K562 (cell line): ENCODE measurements at regions not wholly inside any gene's neighbourhood (a gene's known extent, or its start where the extent isn't known, plus 50 kb on each side); places are given as distances from the start of the nearest gene placed in this dataset.

Source experiments
- ATAC-seq: fragments of 200-7000 bp; cut with Tn5 transposase; 3 replicates; pipeline ENCODE4 v1.9.1; 2020; ENCODE audit warnings: moderate library complexity
- BruUV-seq: library from RNA; stranded (reverse); fragments of 400-500 nt; replicated peaks from 2 replicates; lab custom pipeline; 2021; lab: Mats Ljungman, UMichigan
- CTCF ChIA-PET: fragments of 300-600 bp; formaldehyde crosslinking; extraction: SDS; loops from one replicate; lab custom pipeline; 2021; ENCODE audit warnings: low intra/inter-chr PET ratio; lab: Yijun Ruan, JAX
- POLR2A ChIA-PET: fragments of 300-600, 350-650 bp; sonication (Branson Sonifier 250); formaldehyde crosslinking; extraction: SDS; loops from one replicate; lab custom pipeline; 2021; ENCODE audit warnings: antibody characterized with exemption, inconsistent platforms; lab: Yijun Ruan, JAX
- DNase-seq, 4 experiments: peaks; one replicate each; pipeline versions ENCODE4 v3.0.0 to v3.0.0-alpha.2; 2011 to 2018; ENCODE audit warnings: low spot score in 3 of 4, mixed read lengths in 3 of 4; ENCODE audit errors: extremely low read depth in 1 of 4
- FAIRE-seq: peaks from 2 replicates; lab custom pipeline; 2011; peaks lifted over from hg19 to GRCh38; lab: Jason Lieb, UNC
- H2AFZ ChIP-seq: 2 replicates; pipeline ENCODE4 v1.6.0; 2011; ENCODE audit warnings: low read depth, low read length, control low read depth, inconsistent platforms
- H3K27ac ChIP-seq: fragments of 200-600 bp; 3 replicates; pipeline ENCODE4 v1.8.0; 2011; ENCODE audit warnings: low read depth, mild to moderate bottlenecking, control low read depth, inconsistent platforms, low read length, moderate library complexity, mixed read lengths; ENCODE audit errors: extremely low read depth
- H3K27me3 ChIP-seq, 2 experiments: fragments of 300-600 bp in 1 of 2; 2 replicates in 1 of 2; 3 replicates in 1 of 2; pipeline versions ENCODE4 v1.6.0 to v1.8.0; 2011; ENCODE audit warnings: inconsistent platforms in 2 of 2, low read length in 2 of 2, mild to moderate bottlenecking in 1 of 2, mixed read lengths in 1 of 2, moderate library complexity in 1 of 2; ENCODE audit not compliant: control insufficient read depth in 2 of 2, insufficient read depth in 2 of 2
- H3K36me3 ChIP-seq: fragments of 300-600 bp; 3 replicates; pipeline ENCODE4 v1.8.0; 2011; ENCODE audit warnings: mild to moderate bottlenecking, low read length, inconsistent platforms; ENCODE audit not compliant: control insufficient read depth, insufficient read depth
- H3K4me1 ChIP-seq, 2 experiments: fragments of 200-600 bp in 1 of 2; replicated peaks in 1 of 2; 2 replicates in 1 of 2; 3 replicates in 1 of 2; pipeline versions ENCODE4 v1.5.1 to v1.8.0; 2011; ENCODE audit warnings: inconsistent platforms in 2 of 2, low read length in 2 of 2, mild to moderate bottlenecking in 1 of 2, mixed read lengths in 1 of 2, moderate library complexity in 1 of 2; ENCODE audit not compliant: control insufficient read depth in 2 of 2, insufficient read depth in 2 of 2
- H3K4me2 ChIP-seq: 2 replicates; pipeline ENCODE4 v1.6.1; 2011; ENCODE audit warnings: low read length, control low read depth, inconsistent platforms, mixed read lengths; ENCODE audit not compliant: insufficient read depth
- H3K4me3 ChIP-seq: fragments of 200-600 bp; sonication (generic), shearing (Covaris generic); 2 replicates; pipeline ENCODE4 v1.5.1; 2016; ENCODE audit warnings: control low read depth, inconsistent platforms
- H3K79me2 ChIP-seq: fragments of 200-600 bp; 3 replicates; pipeline ENCODE4 v1.8.0; 2011; ENCODE audit warnings: low read length, inconsistent platforms; ENCODE audit not compliant: control insufficient read depth, insufficient read depth
- H3K9ac ChIP-seq, 2 experiments: 2 replicates each; pipeline versions ENCODE4 v1.6.0 to v1.6.1; 2011; ENCODE audit warnings: low read depth in 2 of 2, low read length in 2 of 2, control low read depth in 1 of 2, inconsistent platforms in 1 of 2, mild to moderate bottlenecking in 1 of 2, mixed read lengths in 1 of 2; ENCODE audit not compliant: insufficient read depth in 1 of 2
- H3K9me1 ChIP-seq: one replicate; pipeline ENCODE4 v1.6.0; 2011; ENCODE audit warnings: inconsistent platforms, mild to moderate bottlenecking, low read length, moderate library complexity; ENCODE audit not compliant: control insufficient read depth, insufficient read depth
- H3K9me3 ChIP-seq: replicated peaks from 2 replicates; pipeline ENCODE4 v1.5.1; 2011; ENCODE audit warnings: low read depth, low read length, inconsistent platforms; ENCODE audit not compliant: control insufficient read depth, insufficient read depth
- H4K20me1 ChIP-seq: replicated peaks from 2 replicates; pipeline ENCODE4 v1.6.1; 2011; ENCODE audit warnings: low read length, inconsistent platforms, mixed read lengths; ENCODE audit not compliant: control insufficient read depth, insufficient read depth
- C11orf30 ChIP-seq: fragments of 450-650 bp; IDR thresholded peaks from 2 replicates; pipeline ENCODE4 v1.6.1; 2016; ENCODE audit warnings: low read depth, mild to moderate bottlenecking
- CBFA2T2 ChIP-seq: fragments of 450-650 bp; conservative IDR thresholded peaks from 2 replicates; pipeline ENCODE4 v1.6.1; 2017; ENCODE audit warnings: mild to moderate bottlenecking
- ELF4 ChIP-seq: fragments of 450-650 bp; formaldehyde crosslinking; IDR thresholded peaks from 2 replicates; pipeline ENCODE4 v1.4.0; 2022; ENCODE audit warnings: missing genetic modification characterization
- FUS ChIP-seq: fragments of 200-400 bp; formaldehyde crosslinking; optimal IDR thresholded peaks from 2 replicates; pipeline ENCODE3; 2017; ENCODE audit warnings: low read depth, low read length
- HSF4 ChIP-seq: fragments of 250-450 bp; sonication (Bioruptor Pico); IDR thresholded peaks from 2 replicates; pipeline ENCODE4 v2.1.2; 2022; ENCODE audit warnings: mild to moderate bottlenecking, moderate library complexity, borderline replicate concordance
- KDM2B ChIP-seq: fragments of 250-450 bp; sonication (Bioruptor Pico); IDR thresholded peaks from 2 replicates; pipeline ENCODE4 v1.8.0; 2021; ENCODE audit warnings: mild to moderate bottlenecking, moderate library complexity
- MBD2 ChIP-seq: sonication (generic); IDR thresholded peaks from 2 replicates; pipeline ENCODE4 v1.6.1; 2016; ENCODE audit warnings: low read depth, borderline replicate concordance
- NCOA2 ChIP-seq, 2 experiments: fragments of 450-650 bp; IDR thresholded peaks; 2 replicates each; pipeline ENCODE4 v1.6.1; 2018; ENCODE audit warnings: mild to moderate bottlenecking in 2 of 2, moderate library complexity in 1 of 2; ENCODE audit not compliant: partially characterized antibody in 2 of 2
- NCOA6 ChIP-seq: fragments of 450-650 bp; IDR thresholded peaks from 2 replicates; pipeline ENCODE4 v1.6.1; 2017; ENCODE audit warnings: mild to moderate bottlenecking
- PML ChIP-seq: IDR thresholded peaks from 2 replicates; pipeline ENCODE4 v1.6.1; 2012; ENCODE audit warnings: low read length, inconsistent platforms
- PTBP1 ChIP-seq: fragments of 200-400 bp; formaldehyde crosslinking; IDR thresholded peaks from 2 replicates; pipeline ENCODE4 v1.6.1; 2017; ENCODE audit warnings: low read depth, low read length
- SRF ChIP-seq, 2 experiments: fragments of 250-450, 450-650 bp in 1 of 2; sonication (Bioruptor Pico) in 1 of 2; sonication (generic) in 1 of 2; formaldehyde crosslinking; IDR thresholded peaks; 2 replicates each; pipeline versions ENCODE4 v1.5.0 to v1.5.1; 2020 to 2022; ENCODE audit warnings: mild to moderate bottlenecking in 1 of 2, missing genetic modification reagents in 1 of 2
- U2AF2 ChIP-seq: fragments of 200-400 bp; formaldehyde crosslinking; optimal IDR thresholded peaks from 2 replicates; pipeline ENCODE3; 2017; ENCODE audit warnings: low read depth, mild to moderate bottlenecking, low read length
- ZNF561 ChIP-seq: fragments of 450-650 bp; formaldehyde crosslinking; conservative IDR thresholded peaks from 2 replicates; pipeline ENCODE4 v1.4.0; 2020; ENCODE audit warnings: mild to moderate bottlenecking, moderate library complexity
- ZNF699 ChIP-seq: fragments of 250-450 bp; sonication (Bioruptor Pico); IDR thresholded peaks from 2 replicates; pipeline ENCODE4 v1.8.0; 2021; ENCODE audit warnings: mild to moderate bottlenecking, moderate library complexity; ENCODE audit not compliant: insufficient replicate concordance
- WGBS: fragments of 100-300 bp; shearing (Covaris generic); methylation state at CpG from one replicate; pipeline ENCODE4 v1.1.6; 2016; ENCODE audit warnings: low coverage, mixed read lengths; ENCODE audit not compliant: insufficient coverage; ENCODE audit errors: missing lambda C conversion rate; 5-methylcytosine and 5-hydroxymethylcytosine counted together
- in situ Hi-C: fragments of 300-500 bp; cut with MboI; formaldehyde crosslinking; loops from 4 replicates; pipeline ENCODE4 v1.15.0; 2018; ENCODE audit warnings: inconsistent platforms, mixed read lengths
- intact Hi-C: fragments of 100-400 bp; cut with micrococcal nuclease; formaldehyde crosslinking; loops from 2 replicates; pipeline ENCODE4 v1.14.2; 2022
- TF ChIP-seq, protein P1 (sequence below): conservative IDR thresholded peaks from 2 replicates; pipeline ENCODE4 v1.6.1; 2011; ENCODE audit warnings: low read depth, mild to moderate bottlenecking, low read length; ENCODE audit not compliant: control insufficient read depth
- TF ChIP-seq, protein P2 (sequence below): fragments of 250-450 bp; sonication (Bioruptor Pico); IDR thresholded peaks from 2 replicates; pipeline ENCODE4 v1.8.0; 2022; ENCODE audit warnings: inconsistent platforms, mild to moderate bottlenecking, moderate library complexity, borderline replicate concordance
- TF ChIP-seq, protein P3 (sequence below): fragments of 450-650 bp; formaldehyde crosslinking; IDR thresholded peaks from 2 replicates; pipeline ENCODE4 v1.4.0; 2020; ENCODE audit warnings: mild to moderate bottlenecking, mixed read lengths

DNA sequence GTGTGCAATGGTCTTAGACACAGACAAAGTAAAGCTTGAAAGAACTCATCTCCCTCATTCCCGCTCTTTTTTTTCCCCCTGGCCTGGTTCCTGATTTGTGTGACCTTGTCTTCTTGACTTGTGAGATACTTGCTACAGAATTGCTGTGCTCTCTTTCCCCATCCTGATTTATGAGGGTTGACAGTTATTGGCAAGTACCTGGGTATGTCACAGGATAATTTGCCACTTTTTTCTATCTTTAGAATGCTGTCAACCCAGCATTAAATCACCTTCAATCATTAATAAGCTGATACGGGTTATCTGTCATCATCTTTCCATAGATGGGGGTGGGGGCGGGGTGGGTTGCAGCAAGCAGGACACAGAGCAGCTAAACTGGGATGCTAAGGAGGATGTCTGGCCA is 144.4 kb upstream of the PRICKLE1 start:
- in situ Hi-C loops (no loop called here), intact Hi-C loops (no loop called here)
- Histone ChIP-seq H3K27me3 (no peaks in the 10 kb centered on the region), H3K4me2 (no peak overlapping the region), H3K79me2 (no peaks in the 10 kb centered on the region), H3K36me3 (no peaks in the 10 kb centered on the region), H3K9me3 (no peaks in the 10 kb centered on the region), H2AFZ (no peak overlapping the region), H4K20me1 (no peaks in the 10 kb centered on the region), H3K4me3 (no peak overlapping the region), H3K9ac (no peak overlapping the region), H3K9me1 (no peaks in the 10 kb centered on the region), H3K27ac (no peak overlapping the region), H3K4me1 (no peaks in the 10 kb centered on the region)
- no TSS peak for BruUV-seq
- 0% methylated on average over 2 of the region's 3 CpGs for WGBS
- DNase-seq (no peak), ATAC-seq (no peak), FAIRE-seq (no peak)
- ChIA-PET POLR2A (no interaction called here), CTCF (no interaction called here)
- TF ChIP-seq U2AF2 (no peak), SRF (CRISPR knock-in tag; IDR thresholded peaks at IDR 0.05) (no peak), CBFA2T2 (no peak), MBD2 (no peak), FUS (no peak), NCOA2 (IDR thresholded peaks at IDR 0.05; ENCODE audit: partially characterized antibody in 2 of 2) (no peak), HSF4 (CRISPR knock-in tag) (no peak), NCOA6 (no peak), ZNF699 (CRISPR knock-in tag) (no peak), ELF4 (CRISPR knock-in tag) (no peak), KDM2B (CRISPR knock-in tag) (no peak), C11orf30 (no peak), ZNF561 (CRISPR knock-in tag) (no peak), PTBP1 (no peak), PML (no peak)
- TF ChIP-seq, protein P1, sequence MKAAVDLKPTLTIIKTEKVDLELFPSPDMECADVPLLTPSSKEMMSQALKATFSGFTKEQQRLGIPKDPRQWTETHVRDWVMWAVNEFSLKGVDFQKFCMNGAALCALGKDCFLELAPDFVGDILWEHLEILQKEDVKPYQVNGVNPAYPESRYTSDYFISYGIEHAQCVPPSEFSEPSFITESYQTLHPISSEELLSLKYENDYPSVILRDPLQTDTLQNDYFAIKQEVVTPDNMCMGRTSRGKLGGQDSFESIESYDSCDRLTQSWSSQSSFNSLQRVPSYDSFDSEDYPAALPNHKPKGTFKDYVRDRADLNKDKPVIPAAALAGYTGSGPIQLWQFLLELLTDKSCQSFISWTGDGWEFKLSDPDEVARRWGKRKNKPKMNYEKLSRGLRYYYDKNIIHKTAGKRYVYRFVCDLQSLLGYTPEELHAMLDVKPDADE = no peak
- TF ChIP-seq, protein P2, sequence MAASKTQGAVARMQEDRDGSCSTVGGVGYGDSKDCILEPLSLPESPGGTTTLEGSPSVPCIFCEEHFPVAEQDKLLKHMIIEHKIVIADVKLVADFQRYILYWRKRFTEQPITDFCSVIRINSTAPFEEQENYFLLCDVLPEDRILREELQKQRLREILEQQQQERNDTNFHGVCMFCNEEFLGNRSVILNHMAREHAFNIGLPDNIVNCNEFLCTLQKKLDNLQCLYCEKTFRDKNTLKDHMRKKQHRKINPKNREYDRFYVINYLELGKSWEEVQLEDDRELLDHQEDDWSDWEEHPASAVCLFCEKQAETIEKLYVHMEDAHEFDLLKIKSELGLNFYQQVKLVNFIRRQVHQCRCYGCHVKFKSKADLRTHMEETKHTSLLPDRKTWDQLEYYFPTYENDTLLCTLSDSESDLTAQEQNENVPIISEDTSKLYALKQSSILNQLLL (CRISPR knock-in tag) = no peak
- TF ChIP-seq, protein P3, sequence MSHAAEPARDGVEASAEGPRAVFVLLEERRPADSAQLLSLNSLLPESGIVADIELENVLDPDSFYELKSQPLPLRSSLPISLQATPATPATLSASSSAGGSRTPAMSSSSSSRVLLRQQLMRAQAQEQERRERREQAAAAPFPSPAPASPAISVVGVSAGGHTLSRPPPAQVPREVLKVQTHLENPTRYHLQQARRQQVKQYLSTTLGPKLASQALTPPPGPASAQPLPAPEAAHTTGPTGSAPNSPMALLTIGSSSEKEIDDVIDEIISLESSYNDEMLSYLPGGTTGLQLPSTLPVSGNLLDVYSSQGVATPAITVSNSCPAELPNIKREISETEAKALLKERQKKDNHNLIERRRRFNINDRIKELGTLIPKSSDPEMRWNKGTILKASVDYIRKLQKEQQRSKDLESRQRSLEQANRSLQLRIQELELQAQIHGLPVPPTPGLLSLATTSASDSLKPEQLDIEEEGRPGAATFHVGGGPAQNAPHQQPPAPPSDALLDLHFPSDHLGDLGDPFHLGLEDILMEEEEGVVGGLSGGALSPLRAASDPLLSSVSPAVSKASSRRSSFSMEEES (CRISPR knock-in tag) = no peak
